Osteoblast (primary cell): ENCODE measurements at regions not wholly inside any gene's neighbourhood (a gene's known extent, or its start where the extent isn't known, plus 50 kb on each side); places are given as distances from the start of the nearest gene placed in this dataset.

ENCODE experiments used
- DNase-seq: peaks from one replicate; pipeline ENCODE4 v3.0.0; 2011; ENCODE audit warnings: low spot score, mixed read lengths; ENCODE audit not compliant: insufficient read length; ENCODE audit errors: missing footprints
- H2AFZ ChIP-seq: 2 replicates; pipeline ENCODE4 v1.6.0; 2011; ENCODE audit warnings: mild to moderate bottlenecking, low read length
- H3K27ac ChIP-seq: 2 replicates; pipeline ENCODE4 v1.5.1; 2011; ENCODE audit warnings: mild to moderate bottlenecking, low read depth, low read length, moderate library complexity
- H3K27me3 ChIP-seq: 2 replicates; pipeline ENCODE4 v1.6.0; 2012; ENCODE audit warnings: mild to moderate bottlenecking, control low read depth, inconsistent platforms, low read length, moderate library complexity; ENCODE audit not compliant: insufficient read depth
- H3K36me3 ChIP-seq: 2 replicates; pipeline ENCODE4 v1.5.1; 2011; ENCODE audit warnings: mild to moderate bottlenecking, low read length, control low read depth, moderate library complexity; ENCODE audit not compliant: insufficient read depth
- H3K4me1 ChIP-seq: 2 replicates; pipeline ENCODE4 v1.5.1; 2011; ENCODE audit warnings: mild to moderate bottlenecking, low read length, control low read depth, moderate library complexity; ENCODE audit not compliant: insufficient read depth
- H3K4me2 ChIP-seq: 2 replicates; pipeline ENCODE4 v1.6.0; 2011; ENCODE audit warnings: mild to moderate bottlenecking, low read length; ENCODE audit not compliant: insufficient read depth
- H3K4me3 ChIP-seq: fragments of 200-600 bp; sonication (generic); 3 replicates; pipeline ENCODE4 v1.5.1; 2012; ENCODE audit warnings: mild to moderate bottlenecking, low read length, inconsistent platforms; ENCODE audit not compliant: insufficient read depth
- H3K79me2 ChIP-seq: 2 replicates; pipeline ENCODE4 v1.6.0; 2012; ENCODE audit warnings: mild to moderate bottlenecking, low read length, control low read depth, inconsistent platforms; ENCODE audit not compliant: insufficient read depth
- H3K9me3 ChIP-seq: 2 replicates; pipeline ENCODE4 v1.5.1; 2011; ENCODE audit warnings: low read depth, low read length, control low read depth
- H4K20me1 ChIP-seq: 2 replicates; pipeline ENCODE4 v1.6.0; 2012; ENCODE audit warnings: mild to moderate bottlenecking, low read length, control low read depth; ENCODE audit not compliant: insufficient read depth
- TF ChIP-seq, protein P1 (sequence below): IDR thresholded peaks from 2 replicates; pipeline ENCODE4 v1.5.1; 2011; ENCODE audit warnings: mild to moderate bottlenecking, low read depth, low read length, moderate library complexity; ENCODE audit errors: extremely low read depth

DNA sequence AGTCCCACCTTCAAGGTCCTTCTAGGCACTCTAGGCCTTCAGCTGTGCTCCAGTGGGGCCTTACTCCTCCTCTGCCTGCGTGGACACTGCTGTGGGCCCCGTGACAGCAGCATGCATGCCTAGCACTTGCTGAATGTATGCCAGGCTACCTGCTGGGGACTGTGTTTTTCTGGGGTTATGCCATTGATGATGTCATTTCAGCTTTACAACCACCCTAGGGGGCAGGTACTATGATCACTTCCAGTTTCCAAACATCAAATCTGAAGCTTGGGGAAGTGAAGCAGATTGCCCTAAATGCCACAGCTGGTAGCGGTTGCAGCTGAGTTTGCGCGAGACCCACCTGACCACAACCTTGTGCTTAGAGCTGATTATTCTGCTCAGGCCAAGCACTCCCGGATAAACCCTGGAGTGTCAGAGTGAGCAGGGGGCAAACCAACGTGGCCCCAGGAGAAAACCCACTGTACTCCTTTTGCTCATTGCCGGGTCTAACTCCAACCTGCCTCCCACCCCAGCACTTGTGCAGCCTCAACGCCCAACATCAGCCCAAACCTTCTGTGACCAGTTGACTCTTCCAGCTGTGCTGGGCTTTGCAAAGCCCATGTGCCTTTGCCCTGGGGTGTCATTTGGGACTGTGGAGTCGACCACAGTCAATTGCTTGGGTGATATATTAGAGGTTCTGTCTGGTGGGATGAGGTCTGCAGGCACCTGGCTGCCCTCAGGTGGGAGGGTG lies 168.4 kb downstream of the ENGASE start:
- no peak overlapping the region for H3K4me2 ChIP-seq
- no peak overlapping the region for H3K27ac ChIP-seq
- H4K20me1 ChIP-seq: no peaks in the 10 kb centered on the region
- no peaks in the 10 kb centered on the region for H3K79me2 ChIP-seq
- H3K4me1 ChIP-seq: no peaks in the 10 kb centered on the region
- DNase-seq: peak; percentile 50
- H3K36me3 ChIP-seq: no peaks in the 10 kb centered on the region
- H3K9me3 ChIP-seq: no peaks in the 10 kb centered on the region
- H2AFZ ChIP-seq: no peak overlapping the region
- TF ChIP-seq, protein P1, sequence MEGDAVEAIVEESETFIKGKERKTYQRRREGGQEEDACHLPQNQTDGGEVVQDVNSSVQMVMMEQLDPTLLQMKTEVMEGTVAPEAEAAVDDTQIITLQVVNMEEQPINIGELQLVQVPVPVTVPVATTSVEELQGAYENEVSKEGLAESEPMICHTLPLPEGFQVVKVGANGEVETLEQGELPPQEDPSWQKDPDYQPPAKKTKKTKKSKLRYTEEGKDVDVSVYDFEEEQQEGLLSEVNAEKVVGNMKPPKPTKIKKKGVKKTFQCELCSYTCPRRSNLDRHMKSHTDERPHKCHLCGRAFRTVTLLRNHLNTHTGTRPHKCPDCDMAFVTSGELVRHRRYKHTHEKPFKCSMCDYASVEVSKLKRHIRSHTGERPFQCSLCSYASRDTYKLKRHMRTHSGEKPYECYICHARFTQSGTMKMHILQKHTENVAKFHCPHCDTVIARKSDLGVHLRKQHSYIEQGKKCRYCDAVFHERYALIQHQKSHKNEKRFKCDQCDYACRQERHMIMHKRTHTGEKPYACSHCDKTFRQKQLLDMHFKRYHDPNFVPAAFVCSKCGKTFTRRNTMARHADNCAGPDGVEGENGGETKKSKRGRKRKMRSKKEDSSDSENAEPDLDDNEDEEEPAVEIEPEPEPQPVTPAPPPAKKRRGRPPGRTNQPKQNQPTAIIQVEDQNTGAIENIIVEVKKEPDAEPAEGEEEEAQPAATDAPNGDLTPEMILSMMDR: no peak
- no peak overlapping the region for H3K4me3 ChIP-seq
- H3K27me3 ChIP-seq: peaks cover 5% of the 10 kb centered on the region

GRCh38 chr17:79242393-79242792 lies 167.8 kb downstream of the ENGASE start:
- no peaks in the 10 kb centered on the region for H3K79me2 ChIP-seq
- TF ChIP-seq, protein P1: no peak
- no peaks in the 10 kb centered on the region for H4K20me1 ChIP-seq
- H3K9me3 ChIP-seq: no peaks in the 10 kb centered on the region
- no peak overlapping the region for H3K4me2 ChIP-seq
- H3K4me3 ChIP-seq: no peak overlapping the region
- no peaks in the 10 kb centered on the region for H3K36me3 ChIP-seq
- peaks cover 5% of the 10 kb centered on the region for H3K27me3 ChIP-seq
- no peak overlapping the region for H3K27ac ChIP-seq
- DNase-seq: peak; percentile 51
- H3K4me1 ChIP-seq: no peaks in the 10 kb centered on the region
- H2AFZ ChIP-seq: no peak overlapping the region

GRCh38 chr17:79241616-79242015 lies 167.0 kb downstream of the ENGASE start:
- Histone ChIP-seq H3K4me1 (no peaks in the 10 kb centered on the region), H4K20me1 (no peaks in the 10 kb centered on the region), H3K4me2 (no peak overlapping the region), H3K27ac (no peak overlapping the region), H3K27me3 (peaks cover 5% of the 10 kb centered on the region), H3K4me3 (no peak overlapping the region), H3K36me3 (no peaks in the 10 kb centered on the region), H3K79me2 (no peaks in the 10 kb centered on the region), H3K9me3 (no peaks in the 10 kb centered on the region), H2AFZ (no peak overlapping the region)
- TF ChIP-seq, protein P1: no peak
- DNase-seq: no peak

- Histone ChIP-seq H4K20me1 (no peaks in the 10 kb centered on the region), H3K36me3 (no peaks in the 10 kb centered on the region), H3K27ac (no peak overlapping the region), H3K4me2 (no peak overlapping the region), H3K4me1 (no peaks in the 10 kb centered on the region), H3K27me3 (peaks cover 5% of the 10 kb centered on the region), H3K9me3 (no peaks in the 10 kb centered on the region), H3K79me2 (no peaks in the 10 kb centered on the region), H3K4me3 (no peak overlapping the region), H2AFZ (no peak overlapping the region)
- peak; percentile 35 for DNase-seq
- TF ChIP-seq, protein P1: no peak
Observed at GRCh38 chr17:79239205-79239604, 164.6 kb downstream of the ENGASE start.
